ENCODE measurements at regions not wholly inside any gene's neighbourhood (a gene's known extent, or its start where the extent isn't known, plus 50 kb on each side); places are given as distances from the start of the nearest gene placed in this dataset.

DNA sequence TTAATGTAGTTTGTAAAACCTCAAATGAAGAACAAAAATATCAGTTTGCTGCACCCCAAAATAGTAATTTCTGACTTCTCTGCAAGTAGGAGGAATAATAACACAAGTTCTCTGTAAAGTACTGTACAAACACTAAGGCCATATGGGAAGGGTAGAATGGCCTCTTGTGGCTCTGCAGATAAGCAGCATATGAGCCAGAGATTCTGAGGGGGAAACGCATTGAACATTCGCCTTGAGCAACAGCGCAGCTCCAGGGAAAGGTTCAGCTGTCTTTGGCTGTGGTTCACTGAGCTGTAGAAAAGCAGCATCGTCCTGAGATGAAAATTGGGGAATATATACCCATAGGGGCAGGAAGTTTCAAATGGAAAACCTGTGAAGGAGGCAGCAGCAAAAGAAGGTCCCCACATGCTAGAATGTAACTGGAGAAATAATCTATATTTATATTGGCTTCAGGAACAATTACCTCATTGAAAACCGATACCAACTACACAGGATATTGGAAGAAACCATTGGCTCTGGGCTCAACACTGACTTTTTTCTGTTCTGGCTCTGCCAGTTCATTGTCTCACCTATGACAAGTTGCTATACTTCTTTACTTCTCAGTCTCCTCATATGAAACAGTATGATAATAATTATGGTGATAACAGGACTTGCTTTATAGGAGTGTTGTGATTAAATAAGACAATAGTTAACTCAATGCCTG lies 357.6 kb upstream of the CPEB2 start:
- Histone ChIP-seq H3K27ac (no peak overlapping the region), H3K27me3 (replicated peaks in 1 of 7) (no peaks in the 10 kb centered on the region), H3K4me1 (no peaks in the 10 kb centered on the region), H3K36me3 (no peaks in the 10 kb centered on the region), H3K9me3 (no peaks in the 10 kb centered on the region), H3K4me3 (no peak overlapping the region)
- intact Hi-C loops (cut with DNase I; ENCODE audit: low total_unique reads) = no loop called here
- DNase-seq = no peak
- WGBS, 5 donors = 81 to 88% (median 84%) methylated on average over 5 of the region's 5 CpGs
- no peak for TF ChIP-seq POLR2A (IDR thresholded peaks at IDR 0.05)
- TF ChIP-seq, protein P1, sequence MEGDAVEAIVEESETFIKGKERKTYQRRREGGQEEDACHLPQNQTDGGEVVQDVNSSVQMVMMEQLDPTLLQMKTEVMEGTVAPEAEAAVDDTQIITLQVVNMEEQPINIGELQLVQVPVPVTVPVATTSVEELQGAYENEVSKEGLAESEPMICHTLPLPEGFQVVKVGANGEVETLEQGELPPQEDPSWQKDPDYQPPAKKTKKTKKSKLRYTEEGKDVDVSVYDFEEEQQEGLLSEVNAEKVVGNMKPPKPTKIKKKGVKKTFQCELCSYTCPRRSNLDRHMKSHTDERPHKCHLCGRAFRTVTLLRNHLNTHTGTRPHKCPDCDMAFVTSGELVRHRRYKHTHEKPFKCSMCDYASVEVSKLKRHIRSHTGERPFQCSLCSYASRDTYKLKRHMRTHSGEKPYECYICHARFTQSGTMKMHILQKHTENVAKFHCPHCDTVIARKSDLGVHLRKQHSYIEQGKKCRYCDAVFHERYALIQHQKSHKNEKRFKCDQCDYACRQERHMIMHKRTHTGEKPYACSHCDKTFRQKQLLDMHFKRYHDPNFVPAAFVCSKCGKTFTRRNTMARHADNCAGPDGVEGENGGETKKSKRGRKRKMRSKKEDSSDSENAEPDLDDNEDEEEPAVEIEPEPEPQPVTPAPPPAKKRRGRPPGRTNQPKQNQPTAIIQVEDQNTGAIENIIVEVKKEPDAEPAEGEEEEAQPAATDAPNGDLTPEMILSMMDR (IDR thresholded peaks at IDR 0.05 in 8 of 11, conservative IDR thresholded peaks at IDR 0.05 in 3 of 11) = no peak
- TF ChIP-seq POLR2AphosphoS5 (IDR thresholded peaks at IDR 0.05) = no peak

DNA sequence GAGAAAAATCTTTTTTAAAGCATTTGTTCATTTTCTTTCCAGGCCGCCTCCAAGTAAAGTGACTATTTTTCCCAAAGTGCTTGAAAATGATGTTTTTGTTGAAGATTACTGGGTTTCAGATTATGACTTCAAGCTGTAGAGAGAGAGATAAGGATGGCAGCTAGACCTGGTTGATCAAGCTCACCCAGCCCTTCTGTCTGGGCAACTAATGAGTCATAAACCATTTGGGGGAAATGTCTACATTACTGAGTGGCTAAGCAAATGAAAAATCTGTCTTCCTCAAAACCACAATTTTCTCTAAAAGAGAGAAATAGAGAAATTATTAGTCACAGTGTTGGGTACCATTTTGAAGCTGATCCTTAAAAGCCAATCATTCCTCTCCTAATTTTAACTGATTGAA lies 355.4 kb upstream of the CPEB2 start:
- H3K27me3 ChIP-seq (replicated peaks in 1 of 7) = no peaks in the 10 kb centered on the region
- H3K4me3 ChIP-seq = no peak overlapping the region
- WGBS, 5 donors = 89 to 100% (median 94%) methylated on average over 1 of the region's 1 CpG
- no peaks in the 10 kb centered on the region for H3K36me3 ChIP-seq
- intact Hi-C loops (cut with DNase I; ENCODE audit: low total_unique reads) = no loop called here
- H3K4me1 ChIP-seq = no peaks in the 10 kb centered on the region
- no peak overlapping the region for H3K27ac ChIP-seq
- H3K9me3 ChIP-seq = no peaks in the 10 kb centered on the region
- no peak for DNase-seq
- TF ChIP-seq POLR2A (IDR thresholded peaks at IDR 0.05) (no peak), POLR2AphosphoS5 (IDR thresholded peaks at IDR 0.05) (no peak)
- TF ChIP-seq, protein P1 (IDR thresholded peaks at IDR 0.05 in 8 of 11, conservative IDR thresholded peaks at IDR 0.05 in 3 of 11) = no peak

DNA sequence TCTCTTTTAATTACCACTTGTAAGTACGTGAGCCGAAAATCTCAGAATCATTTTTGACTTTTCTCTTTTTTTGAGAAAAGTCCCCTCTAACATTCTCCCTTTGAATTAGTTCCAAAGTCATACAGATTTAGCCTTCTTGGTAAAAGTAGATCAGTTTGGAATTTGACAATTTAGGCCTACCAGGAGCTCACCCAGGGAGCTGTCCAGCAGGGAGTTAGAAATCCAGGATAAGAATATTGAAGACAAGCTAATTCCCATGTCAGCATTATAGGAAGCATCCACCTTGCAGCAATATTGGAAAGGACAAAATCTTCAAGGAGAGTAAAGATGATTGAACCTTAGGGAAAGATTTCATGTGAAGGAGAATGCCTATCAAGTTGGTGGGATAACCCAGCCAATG lies 352.2 kb upstream of the CPEB2 start:
- 88 to 98% (median 92%) methylated on average over 2 of the region's 2 CpGs for WGBS, 5 donors
- DNase-seq = no peak

DNA sequence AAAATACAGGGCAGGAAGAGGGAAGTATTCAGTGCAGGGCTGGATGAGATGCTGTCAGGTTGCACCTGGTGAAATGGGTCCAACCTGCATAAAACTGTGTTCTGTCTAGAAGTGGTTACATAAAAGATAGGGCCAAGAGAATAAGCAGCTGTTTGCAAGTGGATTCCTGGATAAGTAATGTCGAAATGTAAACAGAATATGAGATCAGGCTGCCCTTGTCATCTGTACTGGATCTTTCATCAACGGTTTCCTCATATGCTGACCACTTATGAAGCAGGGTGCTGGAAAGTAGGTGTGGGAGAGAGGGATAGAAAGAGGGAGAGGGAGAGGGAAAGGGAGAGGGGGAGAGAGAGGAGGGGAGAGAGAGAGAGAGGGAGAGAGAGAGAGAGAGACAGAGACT lies 349.8 kb upstream of the CPEB2 start:
- intact Hi-C loops (cut with DNase I; ENCODE audit: low total_unique reads) = no loop called here
- H3K27me3 ChIP-seq (replicated peaks in 1 of 7) = no peaks in the 10 kb centered on the region
- H3K36me3 ChIP-seq = no peaks in the 10 kb centered on the region
- H3K27ac ChIP-seq = no peak overlapping the region
- H3K4me3 ChIP-seq = no peak overlapping the region
- 66 to 75% (median 70%) methylated on average over 2 of the region's 2 CpGs for WGBS, 5 donors
- peaks cover 0 to 10% (median 2%) of the 10 kb centered on the region in 8 donors for H3K9me3 ChIP-seq
- no peak for DNase-seq
- H3K4me1 ChIP-seq = no peaks in the 10 kb centered on the region
- TF ChIP-seq, protein P1 (IDR thresholded peaks at IDR 0.05 in 8 of 11, conservative IDR thresholded peaks at IDR 0.05 in 3 of 11) = no peak
- TF ChIP-seq POLR2A (IDR thresholded peaks at IDR 0.05) (no peak), POLR2AphosphoS5 (IDR thresholded peaks at IDR 0.05) (no peak)

More for the DNA sequence above, 352.2 kb upstream of the CPEB2 start:
- H3K4me1 ChIP-seq = no peaks in the 10 kb centered on the region
- no peak overlapping the region for H3K4me3 ChIP-seq
- no peaks in the 10 kb centered on the region for H3K27me3 ChIP-seq (replicated peaks in 1 of 7)
- no peak overlapping the region for H3K27ac ChIP-seq
- H3K9me3 ChIP-seq = peaks cover 0 to 10% (median 2%) of the 10 kb centered on the region in 8 donors
- intact Hi-C loops (cut with DNase I; ENCODE audit: low total_unique reads) = no loop called here
- TF ChIP-seq POLR2A (IDR thresholded peaks at IDR 0.05) = no peak
- TF ChIP-seq, protein P1 (IDR thresholded peaks at IDR 0.05 in 8 of 11, conservative IDR thresholded peaks at IDR 0.05 in 3 of 11) = no peak
- no peak for TF ChIP-seq POLR2AphosphoS5 (IDR thresholded peaks at IDR 0.05)
- H3K36me3 ChIP-seq = no peaks in the 10 kb centered on the region

Measured in spleen (tissue), 11 donors.